ENCODE measurements at regions not wholly inside any gene's neighbourhood (a gene's known extent, or its start where the extent isn't known, plus 50 kb on each side); places are given as distances from the start of the nearest gene placed in this dataset.

- TF ChIP-seq CTCF (IDR thresholded peaks at IDR 0.05) (no peak), POLR2A (IDR thresholded peaks at IDR 0.05) (no peak)
Measured at GRCh38 chr1:68950036-68950435, 453.2 kb upstream of the DEPDC1 start.
